ENCODE measurements at regions not wholly inside any gene's neighbourhood (a gene's known extent, or its start where the extent isn't known, plus 50 kb on each side); places are given as distances from the start of the nearest gene placed in this dataset.

GRCh38 chr7:16284581-16284980 lies 136.8 kb downstream of the CRPPA start:
- no TSS peak for BruUV-seq (replicated peaks)
- Histone ChIP-seq H3K79me2 (ENCODE audit: control insufficient read depth, insufficient read depth, low read length) (peaks cover 58% of the 10 kb centered on the region; the same call in 2 of the 3 replicates), H3K4me1 (replicated peaks in 1 of 2; ENCODE audit: control insufficient read depth in 2 of 2, insufficient read depth in 2 of 2, low read length in 2 of 2) (no peaks in the 10 kb centered on the region), H3K9me3 (replicated peaks; ENCODE audit: control insufficient read depth, insufficient read depth, low read depth, low read length) (peaks cover 39% of the 10 kb centered on the region), H3K4me2 (ENCODE audit: insufficient read depth, low read length) (no peak overlapping the region), H2AFZ (ENCODE audit: low read depth, low read length) (no peak overlapping the region), H4K20me1 (replicated peaks; ENCODE audit: control insufficient read depth, insufficient read depth, low read length) (no peaks in the 10 kb centered on the region), H3K27ac (ENCODE audit: extremely low read depth, low read depth, low read length) (no peak overlapping the region), H3K9ac (ENCODE audit: insufficient read depth in 1 of 2, low read depth in 2 of 2, low read length in 2 of 2) (no peak overlapping the region), H3K4me3 (no peak overlapping the region), H3K9me1 (ENCODE audit: control insufficient read depth, insufficient read depth, low read length) (no peaks in the 10 kb centered on the region), H3K36me3 (ENCODE audit: control insufficient read depth, insufficient read depth, low read length) (peaks cover 69% of the 10 kb centered on the region), H3K27me3 (ENCODE audit: control insufficient read depth in 2 of 2, insufficient read depth in 2 of 2, low read length in 2 of 2) (no peaks in the 10 kb centered on the region)
- TF ChIP-seq, protein P1, sequence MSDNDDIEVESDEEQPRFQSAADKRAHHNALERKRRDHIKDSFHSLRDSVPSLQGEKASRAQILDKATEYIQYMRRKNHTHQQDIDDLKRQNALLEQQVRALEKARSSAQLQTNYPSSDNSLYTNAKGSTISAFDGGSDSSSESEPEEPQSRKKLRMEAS (CRISPR knock-in tag; IDR thresholded peaks at IDR 0.05), result no peak
- no peak for TF ChIP-seq ZNF398 (CRISPR knock-in tag; IDR thresholded peaks at IDR 0.05)
- TF ChIP-seq FOSL1 (tag; conservative IDR thresholded peaks at IDR 0.05), result no peak
- TF ChIP-seq, protein P2, sequence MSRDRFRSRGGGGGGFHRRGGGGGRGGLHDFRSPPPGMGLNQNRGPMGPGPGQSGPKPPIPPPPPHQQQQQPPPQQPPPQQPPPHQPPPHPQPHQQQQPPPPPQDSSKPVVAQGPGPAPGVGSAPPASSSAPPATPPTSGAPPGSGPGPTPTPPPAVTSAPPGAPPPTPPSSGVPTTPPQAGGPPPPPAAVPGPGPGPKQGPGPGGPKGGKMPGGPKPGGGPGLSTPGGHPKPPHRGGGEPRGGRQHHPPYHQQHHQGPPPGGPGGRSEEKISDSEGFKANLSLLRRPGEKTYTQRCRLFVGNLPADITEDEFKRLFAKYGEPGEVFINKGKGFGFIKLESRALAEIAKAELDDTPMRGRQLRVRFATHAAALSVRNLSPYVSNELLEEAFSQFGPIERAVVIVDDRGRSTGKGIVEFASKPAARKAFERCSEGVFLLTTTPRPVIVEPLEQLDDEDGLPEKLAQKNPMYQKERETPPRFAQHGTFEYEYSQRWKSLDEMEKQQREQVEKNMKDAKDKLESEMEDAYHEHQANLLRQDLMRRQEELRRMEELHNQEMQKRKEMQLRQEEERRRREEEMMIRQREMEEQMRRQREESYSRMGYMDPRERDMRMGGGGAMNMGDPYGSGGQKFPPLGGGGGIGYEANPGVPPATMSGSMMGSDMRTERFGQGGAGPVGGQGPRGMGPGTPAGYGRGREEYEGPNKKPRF (IDR thresholded peaks at IDR 0.05; ENCODE audit: low read depth, low read length), result no peak
- TF ChIP-seq ZNF696 (CRISPR knock-in tag; conservative IDR thresholded peaks at IDR 0.05), result no peak
- no peak for TF ChIP-seq ZBTB33 (CRISPR knock-in tag; IDR thresholded peaks at IDR 0.05)
- TF ChIP-seq MNT (conservative IDR thresholded peaks at IDR 0.05), result no peak
- TF ChIP-seq TAF7 (tag; IDR thresholded peaks at IDR 0.05), result no peak
- TF ChIP-seq E2F3 (CRISPR knock-in tag; IDR thresholded peaks at IDR 0.05), result no peak
- no peak for TF ChIP-seq ZNF324 (CRISPR knock-in tag; IDR thresholded peaks at IDR 0.05)
- TF ChIP-seq ZKSCAN3 (CRISPR knock-in tag; IDR thresholded peaks at IDR 0.05), result no peak
- no peak for TF ChIP-seq TBL1XR1 (IDR thresholded peaks at IDR 0.05; ENCODE audit: low read length in 2 of 2)
- TF ChIP-seq ZNF143 (CRISPR knock-in tag; IDR thresholded peaks at IDR 0.05), result no peak
- WGBS (ENCODE audit: insufficient coverage, low coverage, missing lambda C conversion rate), result 85% methylated on average over 4 of the region's 4 CpGs
- CTCF ChIA-PET (ENCODE audit: low intra/inter-chr PET ratio), result no interaction called here
- POLR2A ChIA-PET, result no interaction called here
- in situ Hi-C loops (cut with MboI) (no loop called here), intact Hi-C loops (cut with micrococcal nuclease) (no loop called here)
- no peak for ATAC-seq
- FAIRE-seq, result no peak
- no peak for DNase-seq (ENCODE audit: extremely low read depth in 1 of 4, low spot score in 3 of 4)
